ENCODE measurements at regions not wholly inside any gene's neighbourhood (a gene's known extent, or its start where the extent isn't known, plus 50 kb on each side); places are given as distances from the start of the nearest gene placed in this dataset.

DNA sequence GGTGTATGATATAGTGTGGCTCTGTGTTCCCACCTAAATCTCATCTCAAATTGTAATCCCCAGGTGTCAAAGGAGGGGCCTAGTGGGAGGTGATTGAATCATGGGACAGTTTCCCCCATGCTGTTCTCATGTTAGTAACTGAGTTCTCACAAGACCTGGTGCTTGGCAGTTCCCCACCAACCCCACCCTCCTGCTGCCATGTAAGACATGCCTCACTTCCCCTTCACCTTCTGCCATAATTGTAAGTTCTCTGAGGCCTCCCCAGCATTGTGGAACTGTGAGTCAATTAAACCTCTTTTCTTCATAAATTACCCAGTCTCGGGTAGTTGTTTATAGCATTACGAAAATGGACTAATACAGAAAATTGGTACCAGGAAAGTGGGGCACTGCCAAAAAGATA lies 1705.3 kb downstream of the NCAM2 start:
- no TSS peak for BruUV-seq (replicated peaks)
- H3K27ac ChIP-seq, result no peak overlapping the region
- no peak overlapping the region for H3K4me2 ChIP-seq
- H4K20me1 ChIP-seq (ENCODE audit: insufficient read depth), result no peaks in the 10 kb centered on the region
- H3K4me3 ChIP-seq, result no peak overlapping the region
- DNase-seq, result no peak
- TF ChIP-seq CTCF (conservative IDR thresholded peaks at IDR 0.05), result no peak
- TF ChIP-seq EZH2 (IDR thresholded peaks at IDR 0.05; ENCODE audit: low read depth), result no peak
- no peaks in the 10 kb centered on the region for H3F3A ChIP-seq (ENCODE audit: insufficient read depth, low read depth)
- H3K9me2 ChIP-seq (ENCODE audit: insufficient read depth), result no peaks in the 10 kb centered on the region
- no peaks in the 10 kb centered on the region for H3K27me3 ChIP-seq (ENCODE audit: insufficient read depth, low read depth)
- H3K4me1 ChIP-seq (replicated peaks; ENCODE audit: insufficient read depth), result no peaks in the 10 kb centered on the region
- no peaks in the 10 kb centered on the region for H3K9me3 ChIP-seq (ENCODE audit: insufficient read depth, low read depth)
- no peaks in the 10 kb centered on the region for H3K79me2 ChIP-seq (ENCODE audit: low read depth)
- no peak overlapping the region for H2AFZ ChIP-seq
- POLR2A ChIA-PET (ENCODE audit: unreplicated experiment), result no interaction called here
- CTCF ChIA-PET, result no interaction called here
- intact Hi-C loops (cut with micrococcal nuclease; ENCODE audit: unreplicated experiment), result no loop called here
- no peaks in the 10 kb centered on the region for H3K36me3 ChIP-seq (ENCODE audit: low read depth)

DNA sequence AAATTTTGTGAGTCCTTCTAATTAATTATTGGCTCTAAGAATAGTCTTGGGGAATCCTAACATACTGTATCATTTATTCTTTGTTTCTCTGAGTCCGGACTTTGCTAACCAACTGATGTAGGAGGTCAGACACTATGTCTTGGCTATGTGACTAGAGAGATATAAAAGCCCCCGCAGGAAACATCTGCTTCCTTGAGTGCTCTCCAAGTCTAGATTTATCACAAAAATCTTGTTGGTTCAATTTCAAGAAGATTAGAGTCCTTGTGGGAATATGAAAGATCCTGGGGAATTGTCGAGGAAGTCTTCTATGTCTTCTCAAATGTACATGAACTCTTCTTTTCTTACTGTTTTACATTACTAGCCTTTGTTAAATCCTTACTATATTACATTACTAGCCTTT lies 1712.5 kb downstream of the NCAM2 start:
- no peak for DNase-seq
- Histone ChIP-seq H3K4me3 (no peak overlapping the region), H3K36me3 (ENCODE audit: low read depth) (no peaks in the 10 kb centered on the region), H3K9me2 (ENCODE audit: insufficient read depth) (no peaks in the 10 kb centered on the region), H3K27ac (no peak overlapping the region), H3K79me2 (ENCODE audit: low read depth) (no peaks in the 10 kb centered on the region), H2AFZ (no peak overlapping the region), H3F3A (ENCODE audit: insufficient read depth, low read depth) (no peaks in the 10 kb centered on the region), H3K9me3 (ENCODE audit: insufficient read depth, low read depth) (no peaks in the 10 kb centered on the region), H4K20me1 (ENCODE audit: insufficient read depth) (no peaks in the 10 kb centered on the region), H3K4me1 (replicated peaks; ENCODE audit: insufficient read depth) (no peaks in the 10 kb centered on the region), H3K27me3 (ENCODE audit: insufficient read depth, low read depth) (no peaks in the 10 kb centered on the region), H3K4me2 (no peak overlapping the region)
- POLR2A ChIA-PET (ENCODE audit: unreplicated experiment), result no interaction called here
- intact Hi-C loops (cut with micrococcal nuclease; ENCODE audit: unreplicated experiment), result no loop called here
- CTCF ChIA-PET, result no interaction called here
- TF ChIP-seq EZH2 (IDR thresholded peaks at IDR 0.05; ENCODE audit: low read depth) (no peak), CTCF (conservative IDR thresholded peaks at IDR 0.05) (no peak)
- BruUV-seq (replicated peaks), result no TSS peak

DNA sequence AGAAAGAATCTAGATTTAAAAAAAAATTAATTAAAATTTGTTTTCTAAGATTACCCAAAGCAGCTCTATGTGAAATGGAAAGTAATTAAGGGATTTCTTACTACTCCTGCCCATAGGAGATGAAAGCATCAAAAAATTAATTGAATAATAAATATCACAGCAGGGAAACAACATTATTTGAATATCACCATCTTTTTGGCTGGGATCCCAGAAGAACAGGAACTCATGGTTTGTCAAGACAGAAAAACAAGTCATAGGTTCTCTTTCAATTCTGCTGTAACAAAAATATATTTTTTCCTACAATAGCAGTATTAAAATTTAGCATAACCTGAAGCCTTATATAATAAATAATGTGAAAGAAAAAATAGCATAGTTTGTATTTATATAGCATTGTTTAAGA lies 1713.4 kb downstream of the NCAM2 start:
- Histone ChIP-seq H3K9me2 (ENCODE audit: insufficient read depth) (no peaks in the 10 kb centered on the region), H2AFZ (no peak overlapping the region), H3K4me2 (no peak overlapping the region), H3K4me3 (no peak overlapping the region), H4K20me1 (ENCODE audit: insufficient read depth) (no peaks in the 10 kb centered on the region), H3K27me3 (ENCODE audit: insufficient read depth, low read depth) (no peaks in the 10 kb centered on the region), H3K4me1 (replicated peaks; ENCODE audit: insufficient read depth) (no peaks in the 10 kb centered on the region), H3K27ac (no peak overlapping the region), H3F3A (ENCODE audit: insufficient read depth, low read depth) (no peaks in the 10 kb centered on the region), H3K79me2 (ENCODE audit: low read depth) (no peaks in the 10 kb centered on the region), H3K36me3 (ENCODE audit: low read depth) (no peaks in the 10 kb centered on the region), H3K9me3 (ENCODE audit: insufficient read depth, low read depth) (no peaks in the 10 kb centered on the region)
- POLR2A ChIA-PET (ENCODE audit: unreplicated experiment), result no interaction called here
- CTCF ChIA-PET, result no interaction called here
- DNase-seq, result no peak
- intact Hi-C loops (cut with micrococcal nuclease; ENCODE audit: unreplicated experiment), result no loop called here
- BruUV-seq (replicated peaks), result no TSS peak
- TF ChIP-seq EZH2 (IDR thresholded peaks at IDR 0.05; ENCODE audit: low read depth) (no peak), CTCF (conservative IDR thresholded peaks at IDR 0.05) (no peak)
